ENCODE measurements at regions not wholly inside any gene's neighbourhood (a gene's known extent, or its start where the extent isn't known, plus 50 kb on each side); places are given as distances from the start of the nearest gene placed in this dataset.

DNA sequence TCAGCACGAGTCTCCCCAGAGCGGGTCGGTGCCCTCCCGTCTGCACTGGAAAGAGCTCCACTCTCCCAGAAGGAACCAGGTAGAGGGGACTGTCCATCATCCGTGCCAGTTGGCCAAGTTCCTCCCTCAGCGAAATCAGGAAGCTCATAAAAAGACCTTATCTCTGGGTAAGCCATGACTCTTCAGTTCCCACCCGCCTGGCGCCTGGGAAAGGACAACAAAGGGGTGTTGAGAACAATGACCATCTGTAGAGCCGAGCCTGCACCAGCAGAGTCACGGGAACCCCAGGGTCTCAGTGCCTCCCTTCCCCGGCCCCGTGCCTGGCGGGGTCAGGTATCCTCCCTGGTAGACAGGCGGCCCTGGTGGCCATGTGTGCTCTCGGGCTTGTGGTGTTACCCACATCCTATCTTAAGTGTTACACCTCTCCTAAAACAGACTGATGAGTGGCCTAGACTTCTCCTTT is 190.7 kb downstream of the AXIN2 start:
- H3K27ac Mint-ChIP-seq (ENCODE audit: unreplicated experiment): no peak overlapping the region
- DNase-seq (ENCODE audit: low read depth, low spot score): no peak
- no peaks in the 10 kb centered on the region for H3K27me3 Mint-ChIP-seq (ENCODE audit: low read depth)
- H3K4me1 Mint-ChIP-seq: peaks cover 14% of the 10 kb centered on the region
- TF ChIP-seq, protein P1, sequence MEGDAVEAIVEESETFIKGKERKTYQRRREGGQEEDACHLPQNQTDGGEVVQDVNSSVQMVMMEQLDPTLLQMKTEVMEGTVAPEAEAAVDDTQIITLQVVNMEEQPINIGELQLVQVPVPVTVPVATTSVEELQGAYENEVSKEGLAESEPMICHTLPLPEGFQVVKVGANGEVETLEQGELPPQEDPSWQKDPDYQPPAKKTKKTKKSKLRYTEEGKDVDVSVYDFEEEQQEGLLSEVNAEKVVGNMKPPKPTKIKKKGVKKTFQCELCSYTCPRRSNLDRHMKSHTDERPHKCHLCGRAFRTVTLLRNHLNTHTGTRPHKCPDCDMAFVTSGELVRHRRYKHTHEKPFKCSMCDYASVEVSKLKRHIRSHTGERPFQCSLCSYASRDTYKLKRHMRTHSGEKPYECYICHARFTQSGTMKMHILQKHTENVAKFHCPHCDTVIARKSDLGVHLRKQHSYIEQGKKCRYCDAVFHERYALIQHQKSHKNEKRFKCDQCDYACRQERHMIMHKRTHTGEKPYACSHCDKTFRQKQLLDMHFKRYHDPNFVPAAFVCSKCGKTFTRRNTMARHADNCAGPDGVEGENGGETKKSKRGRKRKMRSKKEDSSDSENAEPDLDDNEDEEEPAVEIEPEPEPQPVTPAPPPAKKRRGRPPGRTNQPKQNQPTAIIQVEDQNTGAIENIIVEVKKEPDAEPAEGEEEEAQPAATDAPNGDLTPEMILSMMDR (conservative IDR thresholded peaks at IDR 0.05): no peak
- no peak overlapping the region for H3K4me3 Mint-ChIP-seq
- H3K9me3 Mint-ChIP-seq: no peaks in the 10 kb centered on the region
- no peaks in the 10 kb centered on the region for H3K36me3 Mint-ChIP-seq (ENCODE audit: low read depth)

DNA sequence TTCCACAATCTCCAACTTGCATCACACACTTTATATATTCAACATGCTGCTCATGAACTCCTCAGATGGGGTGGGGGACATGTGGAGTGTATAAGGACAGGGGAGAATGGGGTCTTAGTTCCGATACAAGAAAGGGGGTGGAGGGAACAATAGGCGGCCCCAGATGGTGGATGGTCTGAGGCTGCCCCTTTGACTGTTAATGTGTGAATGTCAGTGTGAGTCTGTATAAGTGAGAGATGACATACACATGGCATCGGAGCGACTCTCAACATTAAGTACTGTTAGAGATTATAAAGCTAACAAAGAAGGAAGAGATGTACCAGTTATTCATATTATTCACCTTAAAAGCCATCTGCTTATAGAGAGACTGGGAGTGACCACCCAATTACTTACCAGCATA is 193.1 kb downstream of the AXIN2 start:
- H3K4me3 Mint-ChIP-seq: no peak overlapping the region
- no peak for DNase-seq (ENCODE audit: low read depth, low spot score)
- peaks cover 4% of the 10 kb centered on the region for H3K9me3 Mint-ChIP-seq
- peaks cover 26% of the 10 kb centered on the region for H3K4me1 Mint-ChIP-seq
- TF ChIP-seq, protein P1 (conservative IDR thresholded peaks at IDR 0.05): no peak
- peaks cover 3% of the 10 kb centered on the region for H3K27me3 Mint-ChIP-seq (ENCODE audit: low read depth)
- peak overlapping the region; percentile 22 for H3K27ac Mint-ChIP-seq (ENCODE audit: unreplicated experiment)
- H3K36me3 Mint-ChIP-seq (ENCODE audit: low read depth): peaks cover 3% of the 10 kb centered on the region

DNA sequence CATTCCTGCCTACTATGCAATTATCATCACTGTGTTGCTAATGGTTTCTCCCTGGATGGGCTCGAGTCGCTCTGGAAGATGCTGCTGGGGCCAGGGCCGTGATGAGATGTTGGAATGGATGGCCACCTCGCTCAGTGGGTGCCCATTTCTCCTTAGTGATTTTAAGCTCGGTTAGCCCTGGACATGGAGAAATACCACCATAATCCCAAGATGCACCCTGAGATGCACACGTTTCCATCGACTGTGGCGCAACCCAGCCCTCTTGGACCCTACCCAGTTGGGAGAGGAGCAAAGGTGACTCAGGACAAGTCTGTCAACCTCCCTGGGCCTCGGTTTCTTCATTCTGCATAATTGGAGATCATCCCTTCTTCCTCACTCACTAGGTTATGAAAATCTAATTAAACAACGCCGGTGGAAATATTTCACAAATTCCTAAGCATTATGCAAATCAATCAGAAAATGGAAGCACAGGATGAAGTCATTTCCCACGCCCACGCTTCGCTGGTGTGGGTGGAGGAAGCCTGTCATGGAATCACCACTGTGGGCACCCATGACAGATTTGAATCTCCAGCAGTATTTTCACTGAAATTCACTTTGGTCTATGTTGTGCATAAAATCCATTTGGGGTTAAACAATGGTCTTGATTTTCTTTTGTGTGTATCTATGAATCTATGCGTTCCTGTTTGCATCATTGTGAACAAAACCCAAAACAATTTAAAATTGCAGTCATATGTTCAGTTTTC is 195.2 kb downstream of the AXIN2 start:
- Mint-ChIP-seq H3K4me1 (peaks cover 26% of the 10 kb centered on the region), H3K27me3 (ENCODE audit: low read depth) (peaks cover 3% of the 10 kb centered on the region), H3K9me3 (peaks cover 4% of the 10 kb centered on the region), H3K4me3 (no peak overlapping the region), H3K36me3 (ENCODE audit: low read depth) (peaks cover 3% of the 10 kb centered on the region), H3K27ac (ENCODE audit: unreplicated experiment) (no peak overlapping the region)
- TF ChIP-seq, protein P1 (conservative IDR thresholded peaks at IDR 0.05): no peak
- DNase-seq (ENCODE audit: low read depth, low spot score): no peak

DNA sequence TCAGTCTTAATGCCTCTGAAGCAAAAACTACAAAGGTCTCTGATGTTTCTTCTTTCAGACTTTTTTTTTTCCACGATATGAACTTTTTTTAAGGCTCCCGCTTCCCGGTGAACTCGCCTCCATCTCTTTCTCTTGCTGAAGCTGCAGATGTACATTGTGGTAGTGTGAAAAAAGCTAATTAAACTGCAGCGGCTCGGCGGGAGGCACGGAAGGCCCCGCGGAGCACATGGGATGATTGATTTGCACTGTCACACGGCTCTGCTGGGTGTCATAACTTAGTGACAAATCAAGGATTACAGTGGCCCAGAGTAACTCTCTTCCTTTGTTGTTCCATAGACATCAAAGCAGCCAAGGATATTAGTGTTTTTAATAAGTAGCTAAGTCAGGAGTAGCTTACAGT is 196.3 kb downstream of the AXIN2 start:
- H3K4me3 Mint-ChIP-seq: no peak overlapping the region
- peaks cover 3% of the 10 kb centered on the region for H3K27me3 Mint-ChIP-seq (ENCODE audit: low read depth)
- peaks cover 4% of the 10 kb centered on the region for H3K9me3 Mint-ChIP-seq
- peak overlapping the region; percentile 79 for H3K27ac Mint-ChIP-seq (ENCODE audit: unreplicated experiment)
- H3K36me3 Mint-ChIP-seq (ENCODE audit: low read depth): peaks cover 3% of the 10 kb centered on the region
- DNase-seq (ENCODE audit: low read depth, low spot score): no peak
- peaks cover 24% of the 10 kb centered on the region for H3K4me1 Mint-ChIP-seq
- TF ChIP-seq, protein P1 (conservative IDR thresholded peaks at IDR 0.05): no peak

DNA sequence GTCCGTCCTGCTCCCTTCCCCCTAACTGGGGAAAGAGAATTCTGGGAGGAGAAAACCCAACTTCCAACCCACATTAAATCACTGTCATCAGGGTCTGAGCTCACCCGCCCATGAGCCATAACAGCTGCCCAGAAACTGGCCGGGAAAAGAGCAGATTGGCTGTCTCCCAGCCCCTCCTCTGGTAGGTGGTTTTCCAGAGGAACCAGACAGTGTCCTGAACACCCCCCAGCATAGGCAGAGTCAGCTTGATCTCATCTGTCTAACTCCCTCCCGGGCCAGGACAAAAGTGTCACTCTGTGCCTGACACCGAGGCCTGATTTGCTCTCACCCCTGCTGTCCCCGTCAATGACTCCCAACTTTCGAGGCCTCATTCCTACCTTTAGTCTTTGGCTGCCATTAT is 197.0 kb downstream of the AXIN2 start:
- DNase-seq (ENCODE audit: low read depth, low spot score): no peak
- peaks cover 3% of the 10 kb centered on the region for H3K36me3 Mint-ChIP-seq (ENCODE audit: low read depth)
- peaks cover 3% of the 10 kb centered on the region for H3K27me3 Mint-ChIP-seq (ENCODE audit: low read depth)
- peaks cover 25% of the 10 kb centered on the region for H3K4me1 Mint-ChIP-seq
- peaks cover 4% of the 10 kb centered on the region for H3K9me3 Mint-ChIP-seq
- TF ChIP-seq, protein P1 (conservative IDR thresholded peaks at IDR 0.05): no peak
- no peak overlapping the region for H3K4me3 Mint-ChIP-seq
- H3K27ac Mint-ChIP-seq (ENCODE audit: unreplicated experiment): no peak overlapping the region

All from neural crest cell (in vitro differentiated cells).